SK-N-SH (cell line): ENCODE measurements at regions not wholly inside any gene's neighbourhood (a gene's known extent, or its start where the extent isn't known, plus 50 kb on each side); places are given as distances from the start of the nearest gene placed in this dataset.

Source experiments
- EP300 ChIP-seq, 2 experiments: IDR thresholded peaks; 2 replicates each; pipeline versions ENCODE4 v1.4.0 to v1.6.1; 2012; ENCODE audit warnings: borderline replicate concordance in 1 of 2, low read depth in 1 of 2, low read length in 1 of 2
- EZH2phosphoT487 ChIP-seq: fragments of 200-600 bp; sonication (generic); IDR thresholded peaks from 2 replicates; pipeline ENCODE4 v1.6.1; 2017; ENCODE audit warnings: low read depth, mixed run types, mild to moderate bottlenecking, antibody characterized with exemption, moderate library complexity, borderline replicate concordance
- FOSL2 ChIP-seq: IDR thresholded peaks from 2 replicates; pipeline ENCODE4 v1.4.0; 2012; ENCODE audit warnings: low read depth, mild to moderate bottlenecking, moderate library complexity, borderline replicate concordance
- GATA2 ChIP-seq: sonication (generic); formaldehyde crosslinking; IDR thresholded peaks from 2 replicates; pipeline ENCODE4 v1.5.0; 2020; ENCODE audit warnings: mild to moderate bottlenecking, missing genetic modification reagents
- MXI1 ChIP-seq: IDR thresholded peaks from 2 replicates; pipeline ENCODE4 v1.6.1; 2012; ENCODE audit warnings: mild to moderate bottlenecking, low read depth, low read length, improper control_type of control experiment
- NFIC ChIP-seq: IDR thresholded peaks from 2 replicates; pipeline ENCODE4 v1.4.0; 2012; ENCODE audit warnings: borderline replicate concordance
- POLR2AphosphoS5 ChIP-seq: IDR thresholded peaks from 2 replicates; pipeline ENCODE4 v1.6.1; 2012; ENCODE audit warnings: low read depth, low read length
- RAD21 ChIP-seq: IDR thresholded peaks from 2 replicates; pipeline ENCODE4 v1.6.1; 2012; ENCODE audit warnings: mild to moderate bottlenecking, low read length
- RFX5 ChIP-seq: IDR thresholded peaks from 2 replicates; pipeline ENCODE4 v1.6.1; 2012; ENCODE audit warnings: mild to moderate bottlenecking, improper control_type of control experiment, low read length
- USF2 ChIP-seq: fragments of 150-350 bp; IDR thresholded peaks from 2 replicates; pipeline ENCODE4 v1.6.1; 2017; ENCODE audit warnings: antibody characterized with exemption, low read length, low read depth, borderline replicate concordance
- TF ChIP-seq, protein P1 (sequence below): IDR thresholded peaks from 2 replicates; pipeline ENCODE4 v1.6.1; 2012; ENCODE audit warnings: mild to moderate bottlenecking, low read depth, low read length, moderate library complexity
- TF ChIP-seq, protein P2 (sequence below): fragments of 200-600 bp; sonication (generic); IDR thresholded peaks from 2 replicates; pipeline ENCODE4 v1.6.1; 2017; ENCODE audit warnings: antibody characterized with exemption, mild to moderate bottlenecking, moderate library complexity

DNA sequence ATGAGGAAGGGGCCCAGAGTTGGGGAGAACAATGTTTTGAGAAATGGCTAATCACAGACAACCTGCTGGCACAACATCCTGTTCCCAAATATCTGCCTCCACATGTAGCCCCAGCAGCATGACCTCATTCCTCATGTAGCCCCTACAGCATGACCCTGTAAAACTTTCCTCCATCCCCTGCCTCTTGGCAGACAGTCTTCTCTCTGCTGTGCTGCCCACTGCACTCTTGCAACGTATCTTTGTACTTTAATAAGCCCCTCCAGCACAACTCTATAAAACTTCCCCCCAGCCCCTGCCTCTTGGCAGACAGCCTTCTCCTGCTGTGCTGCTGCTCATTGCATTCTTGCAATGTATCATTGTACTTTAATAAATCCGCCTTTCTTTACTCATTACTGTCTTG is 278.8 kb downstream of the HDGFL1 start:
- no peak for TF ChIP-seq POLR2AphosphoS5
- TF ChIP-seq, protein P1, sequence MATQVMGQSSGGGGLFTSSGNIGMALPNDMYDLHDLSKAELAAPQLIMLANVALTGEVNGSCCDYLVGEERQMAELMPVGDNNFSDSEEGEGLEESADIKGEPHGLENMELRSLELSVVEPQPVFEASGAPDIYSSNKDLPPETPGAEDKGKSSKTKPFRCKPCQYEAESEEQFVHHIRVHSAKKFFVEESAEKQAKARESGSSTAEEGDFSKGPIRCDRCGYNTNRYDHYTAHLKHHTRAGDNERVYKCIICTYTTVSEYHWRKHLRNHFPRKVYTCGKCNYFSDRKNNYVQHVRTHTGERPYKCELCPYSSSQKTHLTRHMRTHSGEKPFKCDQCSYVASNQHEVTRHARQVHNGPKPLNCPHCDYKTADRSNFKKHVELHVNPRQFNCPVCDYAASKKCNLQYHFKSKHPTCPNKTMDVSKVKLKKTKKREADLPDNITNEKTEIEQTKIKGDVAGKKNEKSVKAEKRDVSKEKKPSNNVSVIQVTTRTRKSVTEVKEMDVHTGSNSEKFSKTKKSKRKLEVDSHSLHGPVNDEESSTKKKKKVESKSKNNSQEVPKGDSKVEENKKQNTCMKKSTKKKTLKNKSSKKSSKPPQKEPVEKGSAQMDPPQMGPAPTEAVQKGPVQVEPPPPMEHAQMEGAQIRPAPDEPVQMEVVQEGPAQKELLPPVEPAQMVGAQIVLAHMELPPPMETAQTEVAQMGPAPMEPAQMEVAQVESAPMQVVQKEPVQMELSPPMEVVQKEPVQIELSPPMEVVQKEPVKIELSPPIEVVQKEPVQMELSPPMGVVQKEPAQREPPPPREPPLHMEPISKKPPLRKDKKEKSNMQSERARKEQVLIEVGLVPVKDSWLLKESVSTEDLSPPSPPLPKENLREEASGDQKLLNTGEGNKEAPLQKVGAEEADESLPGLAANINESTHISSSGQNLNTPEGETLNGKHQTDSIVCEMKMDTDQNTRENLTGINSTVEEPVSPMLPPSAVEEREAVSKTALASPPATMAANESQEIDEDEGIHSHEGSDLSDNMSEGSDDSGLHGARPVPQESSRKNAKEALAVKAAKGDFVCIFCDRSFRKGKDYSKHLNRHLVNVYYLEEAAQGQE = no peak
- TF ChIP-seq, protein P2, sequence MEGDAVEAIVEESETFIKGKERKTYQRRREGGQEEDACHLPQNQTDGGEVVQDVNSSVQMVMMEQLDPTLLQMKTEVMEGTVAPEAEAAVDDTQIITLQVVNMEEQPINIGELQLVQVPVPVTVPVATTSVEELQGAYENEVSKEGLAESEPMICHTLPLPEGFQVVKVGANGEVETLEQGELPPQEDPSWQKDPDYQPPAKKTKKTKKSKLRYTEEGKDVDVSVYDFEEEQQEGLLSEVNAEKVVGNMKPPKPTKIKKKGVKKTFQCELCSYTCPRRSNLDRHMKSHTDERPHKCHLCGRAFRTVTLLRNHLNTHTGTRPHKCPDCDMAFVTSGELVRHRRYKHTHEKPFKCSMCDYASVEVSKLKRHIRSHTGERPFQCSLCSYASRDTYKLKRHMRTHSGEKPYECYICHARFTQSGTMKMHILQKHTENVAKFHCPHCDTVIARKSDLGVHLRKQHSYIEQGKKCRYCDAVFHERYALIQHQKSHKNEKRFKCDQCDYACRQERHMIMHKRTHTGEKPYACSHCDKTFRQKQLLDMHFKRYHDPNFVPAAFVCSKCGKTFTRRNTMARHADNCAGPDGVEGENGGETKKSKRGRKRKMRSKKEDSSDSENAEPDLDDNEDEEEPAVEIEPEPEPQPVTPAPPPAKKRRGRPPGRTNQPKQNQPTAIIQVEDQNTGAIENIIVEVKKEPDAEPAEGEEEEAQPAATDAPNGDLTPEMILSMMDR = no peak
- no peak for TF ChIP-seq EZH2phosphoT487
- no peak for TF ChIP-seq FOSL2
- no peak for TF ChIP-seq RAD21
- no peak for TF ChIP-seq MXI1
- TF ChIP-seq RFX5 = no peak
- TF ChIP-seq NFIC = no peak
- TF ChIP-seq EP300 (IDR thresholded peaks at IDR 0.05; ENCODE audit: borderline replicate concordance in 1 of 2, low read depth in 1 of 2, low read length in 1 of 2) = no peak
- TF ChIP-seq USF2 = no peak
- no peak for TF ChIP-seq GATA2 (CRISPR knock-in tag)
